ENCODE measurements at regions not wholly inside any gene's neighbourhood (a gene's known extent, or its start where the extent isn't known, plus 50 kb on each side); places are given as distances from the start of the nearest gene placed in this dataset.
"Not testable (repeated sequence)": the region's sequence is repeated elsewhere in the genome, so short reads cannot be mapped to it uniquely, and the experiment has no call there.

DNA sequence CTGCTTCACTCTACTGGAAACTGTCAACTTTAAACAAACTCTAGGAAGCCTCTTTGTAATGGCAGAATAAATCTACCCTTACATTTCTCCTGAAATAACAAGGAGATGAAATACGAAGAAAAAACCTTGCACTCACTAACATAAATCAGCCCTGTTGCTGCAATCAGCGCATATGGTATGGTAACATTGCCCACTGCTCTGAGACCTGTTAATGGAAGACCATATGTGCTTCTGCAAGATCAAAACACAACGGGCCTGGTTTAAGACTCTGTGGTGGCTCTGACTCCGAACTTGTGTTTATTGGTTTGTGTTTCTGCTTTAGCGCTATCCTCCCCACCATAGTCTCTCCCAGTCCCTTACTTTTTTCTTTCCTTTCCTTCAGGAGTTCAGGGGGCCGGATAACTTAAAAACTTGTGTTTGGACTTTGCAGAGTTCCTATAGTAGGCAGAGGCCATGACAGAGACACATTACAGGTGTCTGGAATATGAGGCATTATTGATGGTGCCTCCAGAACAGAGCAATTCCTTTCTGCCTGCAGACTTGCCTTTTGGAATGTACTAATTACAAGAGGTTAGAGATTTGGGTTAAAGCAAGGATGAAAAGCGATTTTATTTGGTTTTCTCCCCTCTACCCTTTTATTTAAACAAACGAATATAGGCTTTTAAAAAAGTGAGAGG lies 110.8 kb downstream of the PSAT1 start:
- no peaks in the 10 kb centered on the region for H3K4me1 Mint-ChIP-seq (ENCODE audit: low read depth)
- H3K9me3 Mint-ChIP-seq: no peaks in the 10 kb centered on the region
- no peak for DNase-seq
- no peaks in the 10 kb centered on the region for H3K36me3 Mint-ChIP-seq (ENCODE audit: low read depth)
- no peak overlapping the region for H3K27ac Mint-ChIP-seq
- intact Hi-C loops (cut with micrococcal nuclease): no loop called here
- H3K4me3 Mint-ChIP-seq: no peak overlapping the region
- H3K27me3 Mint-ChIP-seq (ENCODE audit: low read depth): no peaks in the 10 kb centered on the region
- CTCF ChIA-PET: no interaction called here

DNA sequence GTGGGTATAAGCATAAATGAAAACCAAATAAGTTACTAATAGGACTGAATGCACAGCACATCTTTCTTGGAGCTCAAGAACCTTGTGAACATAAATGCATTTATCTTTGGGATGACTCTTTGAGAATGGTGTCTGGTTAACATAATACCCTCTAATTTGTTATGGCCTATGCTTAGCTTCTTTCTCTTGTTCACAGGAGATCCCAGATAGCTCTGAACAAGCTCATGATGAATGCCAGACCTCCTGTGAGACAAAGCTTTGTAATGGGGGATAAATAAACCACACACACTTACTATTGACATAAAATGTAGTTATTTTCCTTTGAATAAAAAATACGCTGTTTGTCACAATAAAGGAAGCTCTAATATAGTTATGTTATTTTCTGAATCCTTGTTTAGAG lies 111.5 kb downstream of the PSAT1 start:
- Mint-ChIP-seq H3K27me3 (ENCODE audit: low read depth) (no peaks in the 10 kb centered on the region), H3K27ac (no peak overlapping the region), H3K4me1 (ENCODE audit: low read depth) (no peaks in the 10 kb centered on the region), H3K9me3 (no peaks in the 10 kb centered on the region), H3K4me3 (no peak overlapping the region), H3K36me3 (ENCODE audit: low read depth) (no peaks in the 10 kb centered on the region)
- DNase-seq: no peak
- CTCF ChIA-PET: no interaction called here
- intact Hi-C loops (cut with micrococcal nuclease): no loop called here

GRCh38 chr9:78409928-78410510 lies 113.1 kb downstream of the PSAT1 start:
- H3K4me1 Mint-ChIP-seq (ENCODE audit: low read depth); H3K27me3 Mint-ChIP-seq (ENCODE audit: low read depth); intact Hi-C loops (cut with micrococcal nuclease); H3K27ac Mint-ChIP-seq; H3K4me3 Mint-ChIP-seq; H3K36me3 Mint-ChIP-seq (ENCODE audit: low read depth); DNase-seq; CTCF ChIA-PET; H3K9me3 Mint-ChIP-seq: not testable (repeated sequence)

DNA sequence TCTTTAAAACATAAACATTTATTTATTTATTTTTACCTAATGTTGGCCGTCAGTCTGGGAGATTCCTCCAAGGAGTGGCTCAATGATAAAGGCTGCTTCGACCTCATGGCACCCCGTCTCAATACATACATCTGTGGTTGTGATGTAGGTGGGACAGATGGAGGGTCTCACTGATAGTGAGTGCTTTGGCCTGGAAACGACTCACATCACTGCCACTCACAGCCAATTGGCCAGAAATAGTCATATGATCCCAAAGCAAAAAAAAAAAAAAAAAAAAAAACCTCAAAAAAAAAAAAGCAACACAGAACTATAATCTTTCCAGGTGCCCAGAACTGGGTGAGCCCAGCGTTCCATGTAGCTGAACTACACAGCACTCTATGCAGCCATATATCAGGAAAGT lies 125.4 kb downstream of the PSAT1 start:
- Mint-ChIP-seq H3K27ac (no peak overlapping the region), H3K4me1 (ENCODE audit: low read depth) (no peaks in the 10 kb centered on the region), H3K4me3 (no peak overlapping the region), H3K36me3 (ENCODE audit: low read depth) (no peaks in the 10 kb centered on the region), H3K27me3 (ENCODE audit: low read depth) (no peaks in the 10 kb centered on the region), H3K9me3 (no peaks in the 10 kb centered on the region)
- DNase-seq: no peak
- intact Hi-C loops (cut with micrococcal nuclease): no loop called here
- CTCF ChIA-PET: interaction anchor here (2.0 kb wide), 1 partner anchor 17 kb away, joined by 4 read pairs; no protein-coding TSS in a partner anchor

DNA sequence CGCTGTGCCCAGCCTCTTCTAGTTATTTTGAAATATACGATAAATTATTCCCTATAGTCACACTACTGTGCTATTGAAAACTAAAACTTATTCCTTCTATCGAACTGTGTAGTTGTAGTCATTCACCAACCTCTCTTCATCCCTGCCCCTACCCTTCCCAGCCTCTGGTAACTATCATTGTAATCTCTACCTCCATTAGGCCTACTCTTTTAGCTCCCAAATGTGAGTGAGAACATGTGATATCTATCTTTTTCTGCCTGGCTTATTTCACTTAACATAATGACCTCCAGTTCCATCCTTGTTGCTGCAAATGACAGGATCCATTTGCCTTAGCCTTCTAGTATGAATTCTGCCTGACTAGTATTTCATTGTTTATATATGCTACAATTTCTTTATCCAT lies 127.4 kb downstream of the PSAT1 start:
- intact Hi-C loops (cut with micrococcal nuclease): no loop called here
- DNase-seq: no peak
- Mint-ChIP-seq H3K27ac (no peak overlapping the region), H3K27me3 (ENCODE audit: low read depth) (no peaks in the 10 kb centered on the region), H3K4me3 (no peak overlapping the region), H3K36me3 (ENCODE audit: low read depth) (peaks cover 1% of the 10 kb centered on the region), H3K4me1 (ENCODE audit: low read depth) (peaks cover 3% of the 10 kb centered on the region), H3K9me3 (peaks cover 2% of the 10 kb centered on the region)
- CTCF ChIA-PET: no interaction called here

GRCh38 chr9:78428640-78429039 lies 131.7 kb downstream of the PSAT1 start:
- peaks cover 3% of the 10 kb centered on the region for H3K36me3 Mint-ChIP-seq (ENCODE audit: low read depth)
- H3K27me3 Mint-ChIP-seq (ENCODE audit: low read depth): peaks cover 6% of the 10 kb centered on the region
- peaks cover 3% of the 10 kb centered on the region for H3K4me1 Mint-ChIP-seq (ENCODE audit: low read depth)
- no peak for DNase-seq
- no peak overlapping the region for H3K4me3 Mint-ChIP-seq
- H3K9me3 Mint-ChIP-seq: peaks cover 6% of the 10 kb centered on the region
- H3K27ac Mint-ChIP-seq: no peak overlapping the region
- intact Hi-C loops (cut with micrococcal nuclease): no loop called here
- CTCF ChIA-PET: interaction anchor here (0.6 to 3.1 kb wide), 2 partner anchors 11 to 56 kb away, joined by 3 to 11 read pairs; no protein-coding TSS in a partner anchor

DNA sequence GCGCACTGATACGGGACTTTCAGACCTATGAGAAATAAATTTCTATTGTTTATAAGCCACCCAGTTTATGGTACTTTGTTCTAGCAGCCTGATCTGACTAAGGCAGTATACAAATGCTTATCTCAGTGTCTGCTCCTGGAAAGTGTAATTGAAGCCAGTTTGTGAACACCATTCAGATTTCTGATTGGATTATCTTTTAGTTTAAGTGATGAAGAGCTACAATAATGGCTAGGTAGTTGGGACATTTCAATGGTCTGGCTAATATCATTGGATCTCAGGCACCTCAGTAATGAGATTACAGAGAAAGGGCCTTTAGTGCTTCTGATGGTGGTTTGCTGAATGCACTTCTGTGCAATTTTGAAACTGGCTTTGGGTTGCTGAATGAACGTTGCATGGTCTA lies 133.5 kb downstream of the PSAT1 start:
- CTCF ChIA-PET: no interaction called here
- intact Hi-C loops (cut with micrococcal nuclease): no loop called here

DNA sequence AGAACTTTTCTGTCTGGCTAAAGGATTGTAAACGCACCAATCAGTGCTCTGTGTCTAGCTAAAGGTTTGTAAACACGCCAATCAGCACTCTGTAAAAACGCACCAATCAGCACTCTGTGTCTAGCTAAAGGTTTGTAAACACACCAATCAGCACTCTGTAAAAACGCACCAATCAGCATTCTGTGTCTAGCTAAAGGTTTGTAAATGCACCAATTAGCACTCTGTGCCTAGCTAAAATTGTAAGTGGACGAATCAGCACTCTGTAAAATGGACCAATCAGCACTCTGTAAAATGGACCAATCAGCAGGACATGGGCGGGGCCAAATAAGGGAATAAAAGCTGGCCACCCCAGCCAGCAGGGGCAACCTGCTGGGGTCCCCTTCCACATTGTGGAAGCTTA lies 134.1 kb downstream of the PSAT1 start:
- intact Hi-C loops (cut with micrococcal nuclease); H3K4me1 Mint-ChIP-seq (ENCODE audit: low read depth); DNase-seq; H3K36me3 Mint-ChIP-seq (ENCODE audit: low read depth); H3K27ac Mint-ChIP-seq; H3K4me3 Mint-ChIP-seq; H3K9me3 Mint-ChIP-seq: not testable (repeated sequence)
- CTCF ChIA-PET: interaction anchor here (1.1 kb wide), 1 partner anchor 9 kb away, joined by 6 read pairs; no protein-coding TSS in a partner anchor
- H3K27me3 Mint-ChIP-seq (ENCODE audit: low read depth): peaks cover 11% of the 10 kb centered on the region

More for the DNA sequence above, 133.5 kb downstream of the PSAT1 start:
- H3K4me1 Mint-ChIP-seq (ENCODE audit: low read depth): peaks cover 3% of the 10 kb centered on the region
- H3K27me3 Mint-ChIP-seq (ENCODE audit: low read depth): peaks cover 11% of the 10 kb centered on the region
- no peak for DNase-seq
- H3K4me3 Mint-ChIP-seq: no peak overlapping the region
- no peak overlapping the region for H3K27ac Mint-ChIP-seq
- H3K9me3 Mint-ChIP-seq: peaks cover 6% of the 10 kb centered on the region
- H3K36me3 Mint-ChIP-seq (ENCODE audit: low read depth): peaks cover 3% of the 10 kb centered on the region

DNA sequence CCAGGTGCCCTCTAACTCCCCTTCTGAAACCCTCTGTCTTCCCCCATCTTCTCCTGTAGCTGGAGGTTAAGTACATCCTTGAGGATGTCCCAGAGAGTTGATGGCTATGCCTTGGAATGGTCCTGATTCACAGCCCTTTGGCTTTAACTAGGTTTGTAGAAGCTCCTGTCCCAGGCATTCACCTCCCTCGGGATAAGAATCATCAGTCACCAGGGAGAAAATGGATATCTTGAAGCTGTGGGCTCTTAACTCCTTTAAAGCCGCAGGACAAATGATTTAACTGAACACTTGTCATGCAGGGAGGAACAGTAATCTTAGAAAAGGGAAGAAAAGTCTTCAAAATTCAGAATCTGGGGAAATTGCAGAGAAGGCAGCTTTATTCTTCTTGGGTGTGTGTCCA lies 139.9 kb downstream of the PSAT1 start:
- CTCF ChIA-PET: no interaction called here
- Mint-ChIP-seq H3K27me3 (ENCODE audit: low read depth) (peaks cover 22% of the 10 kb centered on the region), H3K36me3 (ENCODE audit: low read depth) (peaks cover under 1% of the 10 kb centered on the region), H3K9me3 (no peaks in the 10 kb centered on the region), H3K4me1 (ENCODE audit: low read depth) (peaks cover 4% of the 10 kb centered on the region), H3K4me3 (no peak overlapping the region), H3K27ac (no peak overlapping the region)
- intact Hi-C loops (cut with micrococcal nuclease): no loop called here
- DNase-seq: no peak

GRCh38 chr9:78437296-78437695 lies 140.4 kb downstream of the PSAT1 start:
- Mint-ChIP-seq H3K4me3 (no peak overlapping the region), H3K36me3 (ENCODE audit: low read depth) (no peaks in the 10 kb centered on the region), H3K27ac (no peak overlapping the region), H3K4me1 (ENCODE audit: low read depth) (peaks cover 4% of the 10 kb centered on the region), H3K27me3 (ENCODE audit: low read depth) (peaks cover 21% of the 10 kb centered on the region), H3K9me3 (no peaks in the 10 kb centered on the region)
- intact Hi-C loops (cut with micrococcal nuclease): no loop called here
- CTCF ChIA-PET: no interaction called here
- DNase-seq: no peak

GRCh38 chr9:78437806-78438205 lies 140.9 kb downstream of the PSAT1 start:
- peaks cover 21% of the 10 kb centered on the region for H3K27me3 Mint-ChIP-seq (ENCODE audit: low read depth)
- H3K4me3 Mint-ChIP-seq: no peak overlapping the region
- no peaks in the 10 kb centered on the region for H3K9me3 Mint-ChIP-seq
- no peak overlapping the region for H3K27ac Mint-ChIP-seq
- CTCF ChIA-PET: interaction anchor here (0.8 to 1.0 kb wide), 2 partner anchors 10 to 35 kb away, joined by 3 read pairs; no protein-coding TSS in a partner anchor
- no peaks in the 10 kb centered on the region for H3K36me3 Mint-ChIP-seq (ENCODE audit: low read depth)
- intact Hi-C loops (cut with micrococcal nuclease): no loop called here
- peaks cover 4% of the 10 kb centered on the region for H3K4me1 Mint-ChIP-seq (ENCODE audit: low read depth)
- DNase-seq: no peak

DNA sequence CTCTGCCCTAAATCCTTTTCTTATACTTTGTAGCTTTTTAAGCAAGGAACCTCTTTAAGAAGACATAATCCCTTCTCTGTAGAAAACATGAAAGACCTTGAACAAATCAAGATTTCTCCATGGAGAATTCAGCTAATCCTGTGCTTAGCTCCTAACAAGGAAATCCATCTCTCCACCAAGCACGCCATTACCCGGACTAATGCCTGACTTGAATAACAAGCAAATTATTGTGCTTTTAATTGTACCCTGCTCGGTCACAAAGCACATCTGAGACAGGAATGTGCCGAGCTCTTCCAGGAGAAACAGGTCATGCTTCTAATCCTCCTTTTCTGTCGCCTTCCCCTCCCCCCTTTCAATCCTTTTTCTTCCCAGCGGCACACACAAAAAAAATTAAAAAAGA lies 141.3 kb downstream of the PSAT1 start:
- Mint-ChIP-seq H3K4me3 (no peak overlapping the region), H3K4me1 (ENCODE audit: low read depth) (peaks cover 4% of the 10 kb centered on the region), H3K9me3 (no peaks in the 10 kb centered on the region), H3K36me3 (ENCODE audit: low read depth) (no peaks in the 10 kb centered on the region), H3K27me3 (ENCODE audit: low read depth) (peaks cover 21% of the 10 kb centered on the region), H3K27ac (no peak overlapping the region)
- intact Hi-C loops (cut with micrococcal nuclease): no loop called here
- DNase-seq: no peak
- CTCF ChIA-PET: interaction anchor here (0.8 to 1.0 kb wide), 2 partner anchors 10 to 35 kb away, joined by 3 read pairs; no protein-coding TSS in a partner anchor

- CTCF ChIA-PET: interaction anchor here (0.8 to 1.5 kb wide), 7 partner anchors 10 to 1127 kb away, joined by 3 to 11 read pairs (median 4); no protein-coding TSS in a partner anchor
- no peak for DNase-seq
- Mint-ChIP-seq H3K36me3 (ENCODE audit: low read depth) (no peaks in the 10 kb centered on the region), H3K27ac (no peak overlapping the region), H3K4me3 (no peak overlapping the region), H3K4me1 (ENCODE audit: low read depth) (peaks cover 4% of the 10 kb centered on the region), H3K9me3 (no peaks in the 10 kb centered on the region), H3K27me3 (ENCODE audit: low read depth) (peaks cover 21% of the 10 kb centered on the region)
- intact Hi-C loops (cut with micrococcal nuclease): loop anchor here (1.0 kb wide), 1 partner anchor 164 kb away; no protein-coding TSS in a partner anchor
These were observed 141.9 kb downstream of the PSAT1 start for GRCh38 chr9:78438780-78439179.

All from activated naive CD4-positive, alpha-beta T cell treated with anti-CD3 and anti-CD28 coated beads for 36 hours (primary cell).